Large intestine (tissue), 3 donors: ENCODE measurements at regions not wholly inside any gene's neighbourhood (a gene's known extent, or its start where the extent isn't known, plus 50 kb on each side); places are given as distances from the start of the nearest gene placed in this dataset.

Experiments used
- DNase-seq, 2 donors: peaks; one replicate each; pipeline versions ENCODE4 v3.0.0 to v3.0.0-alpha.2; 2013
- H3K27ac ChIP-seq: one replicate; pipeline ENCODE4 v1.5.1; 2013; ENCODE audit warnings: low read length
- H3K27me3 ChIP-seq: 2 replicates; pipeline ENCODE4 v1.6.1; 2013; ENCODE audit warnings: low read length; ENCODE audit not compliant: control insufficient read depth, insufficient read depth
- H3K36me3 ChIP-seq: 2 replicates; pipeline ENCODE4 v1.6.1; 2013; ENCODE audit warnings: low read length; ENCODE audit not compliant: control insufficient read depth, insufficient read depth
- H3K4me1 ChIP-seq: one replicate; pipeline ENCODE4 v1.6.1; 2013; ENCODE audit warnings: low read length; ENCODE audit not compliant: control insufficient read depth, insufficient read depth
- H3K4me3 ChIP-seq: one replicate; pipeline ENCODE4 v1.5.1; 2013; ENCODE audit warnings: low read length
- H3K9me3 ChIP-seq: one replicate; pipeline ENCODE4 v1.6.1; 2013; ENCODE audit warnings: mild to moderate bottlenecking, low read depth, low read length, moderate library complexity; ENCODE audit not compliant: control insufficient read depth
- WGBS: methylation state at CpG from one replicate; pipeline ENCODE4 v1.1.5; 2013; ENCODE audit warnings: low lambda C conversion rate; ENCODE audit not compliant: insufficient coverage; 5-methylcytosine and 5-hydroxymethylcytosine counted together

DNA sequence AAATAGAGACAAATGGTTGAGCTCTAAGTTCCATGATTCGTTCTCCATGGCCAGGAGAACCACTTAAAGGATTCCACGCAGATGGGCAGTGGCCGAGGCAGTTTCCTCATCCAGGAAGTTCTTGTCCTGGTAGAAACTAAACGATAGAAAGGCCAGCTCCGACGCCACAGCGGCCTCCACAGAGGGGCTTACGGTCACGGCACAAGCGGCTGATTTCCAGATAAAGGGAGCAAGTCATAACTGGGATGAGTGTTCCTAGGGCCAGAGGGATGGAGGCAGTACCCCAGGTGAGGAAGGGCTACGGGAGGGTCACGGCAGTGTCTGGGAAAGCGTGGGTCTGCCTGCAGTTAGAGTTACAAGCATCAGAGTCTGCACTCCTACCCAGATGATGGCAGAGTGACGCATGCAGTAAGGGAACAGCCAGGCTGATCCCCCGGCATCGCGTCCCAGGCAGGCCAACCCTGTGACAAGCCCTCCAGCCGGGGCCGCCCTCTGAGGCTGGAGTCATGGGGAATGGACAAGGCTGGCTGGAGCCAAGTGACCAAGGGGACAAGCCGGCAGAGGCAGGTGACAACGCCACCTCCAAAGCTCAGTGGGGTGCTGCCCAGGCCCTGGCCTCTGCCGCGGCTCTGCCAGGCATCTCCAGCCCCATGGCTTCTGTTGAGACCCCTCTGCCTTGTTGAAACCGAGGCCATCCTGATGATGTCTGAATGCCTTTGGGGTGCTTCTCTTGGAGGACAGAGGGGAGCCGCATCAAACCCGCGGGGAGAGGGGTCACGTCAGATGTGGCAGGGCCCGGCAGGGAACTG, 475.1 kb downstream of the BRD1 start:
- WGBS, result no CpG with 5 or more reads among the region's 29 CpGs
- Histone ChIP-seq H3K27ac (no peak overlapping the region), H3K27me3 (no peaks in the 10 kb centered on the region), H3K36me3 (no peaks in the 10 kb centered on the region), H3K4me1 (no peaks in the 10 kb centered on the region), H3K9me3 (no peaks in the 10 kb centered on the region), H3K4me3 (no peak overlapping the region)
- DNase-seq, result no peak

DNA sequence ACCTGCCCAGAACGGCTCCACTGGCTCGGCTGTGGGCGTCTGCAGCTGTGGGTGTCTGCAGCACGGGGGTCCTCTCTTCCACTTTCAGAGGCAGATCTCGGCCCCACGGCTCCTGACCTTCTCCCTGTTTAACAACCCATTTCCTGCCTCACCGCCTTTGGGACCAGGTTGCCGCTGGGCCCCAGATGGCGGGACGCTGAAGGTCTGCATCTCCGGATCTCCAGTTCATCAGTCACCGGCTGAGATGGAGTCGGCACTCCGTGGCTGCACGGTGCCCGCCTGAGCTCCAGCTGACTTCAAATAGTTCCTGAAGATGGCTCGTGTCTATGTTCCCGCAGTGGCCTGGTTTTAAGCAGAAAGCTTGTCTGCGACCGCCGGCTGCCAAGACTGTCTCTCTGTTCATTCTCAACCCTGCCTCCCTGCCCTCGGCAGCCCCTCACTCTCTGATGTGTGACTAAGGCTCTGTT, 475.9 kb downstream of the BRD1 start:
- no peaks in the 10 kb centered on the region for H3K9me3 ChIP-seq
- H3K4me3 ChIP-seq, result no peak overlapping the region
- WGBS, result no CpG with 5 or more reads among the region's 22 CpGs
- no peaks in the 10 kb centered on the region for H3K36me3 ChIP-seq
- H3K27ac ChIP-seq, result no peak overlapping the region
- DNase-seq, result no peak
- no peaks in the 10 kb centered on the region for H3K27me3 ChIP-seq
- H3K4me1 ChIP-seq, result no peaks in the 10 kb centered on the region

DNA sequence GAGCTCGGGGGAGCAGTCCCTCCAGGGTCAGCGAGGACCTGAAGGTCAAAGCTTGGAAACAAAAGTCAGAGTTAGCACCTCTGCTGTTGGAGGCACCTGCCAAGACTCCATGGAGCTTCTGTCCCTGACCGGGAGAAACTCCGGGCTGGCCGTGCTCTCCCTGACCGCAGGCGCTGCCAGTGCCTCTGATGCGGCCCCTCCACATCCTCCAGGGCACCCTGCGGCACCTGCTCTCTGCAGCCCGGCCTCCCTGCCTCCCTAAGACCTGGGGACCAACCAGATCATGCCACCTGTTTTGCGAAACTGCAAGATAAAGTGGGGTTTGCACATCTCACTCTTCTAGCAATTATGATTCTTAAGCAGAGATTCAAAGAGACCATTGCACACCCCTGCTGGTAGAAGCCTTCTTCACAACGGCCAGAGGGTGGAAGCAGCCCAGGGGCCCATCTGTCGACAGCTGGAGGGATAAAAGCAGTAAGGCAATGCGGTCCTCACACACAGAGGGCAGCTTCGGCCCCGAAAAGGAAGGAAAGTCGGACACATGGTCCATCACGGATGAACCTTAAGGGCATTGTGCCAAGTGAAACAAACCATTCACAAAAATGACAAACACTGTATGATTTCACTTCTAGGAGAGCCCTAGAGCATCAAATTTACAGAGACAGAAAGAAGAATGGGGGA, 477.1 kb downstream of the BRD1 start:
- no peaks in the 10 kb centered on the region for H3K27me3 ChIP-seq
- no peaks in the 10 kb centered on the region for H3K9me3 ChIP-seq
- no peaks in the 10 kb centered on the region for H3K4me1 ChIP-seq
- DNase-seq, result no peak
- WGBS, result 79% methylated on average over 4 of the region's 18 CpGs
- no peaks in the 10 kb centered on the region for H3K36me3 ChIP-seq
- no peak overlapping the region for H3K4me3 ChIP-seq
- no peak overlapping the region for H3K27ac ChIP-seq

DNA sequence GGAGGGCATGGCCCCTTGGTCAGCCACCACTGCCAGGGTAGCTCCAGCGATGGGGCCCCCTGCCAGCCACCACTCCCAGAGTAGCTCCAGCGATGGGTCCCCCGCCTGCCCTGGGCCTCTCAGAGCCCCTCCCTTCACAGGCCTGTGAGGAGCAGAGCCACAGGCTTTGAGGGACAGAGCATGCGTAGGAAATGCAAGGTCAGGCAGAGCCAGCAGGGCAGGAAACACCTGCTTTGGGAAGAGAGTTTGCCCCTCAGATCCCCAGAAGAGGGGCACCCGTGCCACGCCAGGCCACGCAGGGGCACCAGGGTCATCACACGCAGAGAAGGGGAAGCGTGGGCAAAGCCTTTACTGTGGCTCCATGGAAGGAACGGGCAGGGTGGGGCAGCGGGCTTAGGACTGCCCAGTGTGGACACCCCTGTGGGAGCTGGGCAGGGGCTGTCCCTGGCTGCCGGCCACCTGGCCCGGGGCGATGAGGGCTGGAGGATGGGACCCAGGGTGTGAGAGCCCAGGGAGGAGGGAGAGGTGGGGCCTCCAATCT, 477.8 kb downstream of the BRD1 start:
- no CpG with 5 or more reads among the region's 14 CpGs for WGBS

DNA sequence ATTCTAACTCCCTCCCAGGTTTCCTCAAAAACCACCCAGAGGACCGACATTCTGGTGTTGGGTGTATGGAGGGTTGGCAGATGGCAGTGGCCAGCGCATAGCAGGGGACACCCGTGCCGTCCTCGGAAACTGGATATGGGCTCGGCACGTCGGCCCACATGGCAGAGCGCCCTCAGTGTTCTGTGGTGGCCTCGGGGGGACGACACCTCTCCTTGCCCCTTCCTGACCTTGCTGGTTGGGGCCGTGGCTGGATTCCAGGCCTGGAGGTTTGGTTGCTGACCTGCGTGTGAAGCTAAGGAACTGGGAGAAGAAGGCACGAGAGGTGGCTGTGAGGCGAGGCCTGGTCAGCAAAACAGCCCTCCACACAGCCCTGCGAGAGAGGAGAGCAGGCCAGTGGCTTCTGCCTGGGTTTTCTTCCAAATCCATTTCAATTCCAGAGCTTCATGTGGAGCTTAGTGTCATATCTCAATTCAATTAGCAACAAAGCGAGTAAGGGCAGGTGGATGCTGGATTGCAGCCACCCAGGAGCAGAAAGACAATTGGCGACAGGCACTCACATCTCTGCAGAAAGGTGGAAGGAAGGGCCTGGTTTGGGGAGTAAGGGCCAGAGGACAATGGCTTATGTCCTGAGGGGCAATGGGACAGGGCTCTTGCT, 478.4 kb downstream of the BRD1 start:
- H3K27me3 ChIP-seq, result no peaks in the 10 kb centered on the region
- no peaks in the 10 kb centered on the region for H3K9me3 ChIP-seq
- no peaks in the 10 kb centered on the region for H3K36me3 ChIP-seq
- no peak overlapping the region for H3K27ac ChIP-seq
- no peak for DNase-seq
- H3K4me1 ChIP-seq, result no peaks in the 10 kb centered on the region
- no peak overlapping the region for H3K4me3 ChIP-seq
- no CpG with 5 or more reads among the region's 18 CpGs for WGBS

More for the DNA sequence above, 477.8 kb downstream of the BRD1 start:
- DNase-seq, result no peak
- Histone ChIP-seq H3K36me3 (no peaks in the 10 kb centered on the region), H3K9me3 (no peaks in the 10 kb centered on the region), H3K27ac (no peak overlapping the region), H3K4me1 (no peaks in the 10 kb centered on the region), H3K4me3 (no peak overlapping the region), H3K27me3 (no peaks in the 10 kb centered on the region)

DNA sequence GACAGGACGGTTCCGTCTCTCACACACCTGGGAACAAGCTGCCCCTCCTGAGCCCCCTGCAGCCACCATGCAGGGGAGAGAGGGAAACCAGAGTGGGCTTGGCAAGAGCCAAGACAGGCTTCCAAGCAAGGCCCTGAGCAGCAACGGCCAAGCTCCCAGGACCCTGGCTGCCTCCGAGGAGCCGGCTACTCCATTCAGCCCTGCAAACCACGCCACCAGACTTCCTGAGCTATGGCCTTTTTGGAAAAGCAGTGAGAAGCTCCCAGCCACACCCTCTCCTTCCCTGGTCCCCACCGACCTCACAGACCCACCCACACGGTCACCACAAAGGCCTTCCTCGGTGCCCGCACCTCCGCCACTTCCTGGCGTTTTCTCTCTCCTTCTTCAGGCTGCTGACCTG, 479.0 kb downstream of the BRD1 start:
- Histone ChIP-seq H3K27me3 (no peaks in the 10 kb centered on the region), H3K36me3 (no peaks in the 10 kb centered on the region), H3K4me1 (no peaks in the 10 kb centered on the region), H3K9me3 (no peaks in the 10 kb centered on the region), H3K27ac (no peak overlapping the region), H3K4me3 (no peak overlapping the region)
- DNase-seq, result no peak
- no CpG with 5 or more reads among the region's 12 CpGs for WGBS

DNA sequence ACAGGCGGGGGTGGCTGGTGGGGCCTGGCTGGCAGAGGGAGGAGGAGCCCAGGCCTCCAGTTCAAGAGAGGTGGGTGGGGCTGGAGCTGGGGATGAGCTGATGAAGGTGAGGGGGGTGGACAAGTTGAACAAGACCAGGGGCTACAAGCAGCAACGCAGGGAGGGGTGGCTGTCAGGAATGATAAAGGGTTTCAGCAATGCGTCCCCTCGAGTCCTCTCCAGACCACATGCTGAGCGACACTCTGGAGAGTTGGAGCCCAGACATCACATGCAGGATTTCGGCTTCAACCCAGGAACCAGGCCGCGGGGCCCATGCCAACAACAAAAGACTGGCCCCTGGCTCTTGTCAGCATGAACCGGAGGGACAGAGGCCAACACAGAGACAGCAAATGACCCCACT, 480.3 kb downstream of the BRD1 start:
- Histone ChIP-seq H3K4me3 (no peak overlapping the region), H3K4me1 (no peaks in the 10 kb centered on the region), H3K27ac (no peak overlapping the region), H3K9me3 (no peaks in the 10 kb centered on the region), H3K36me3 (no peaks in the 10 kb centered on the region), H3K27me3 (no peaks in the 10 kb centered on the region)
- no peak for DNase-seq
- no CpG with 5 or more reads among the region's 9 CpGs for WGBS

DNA sequence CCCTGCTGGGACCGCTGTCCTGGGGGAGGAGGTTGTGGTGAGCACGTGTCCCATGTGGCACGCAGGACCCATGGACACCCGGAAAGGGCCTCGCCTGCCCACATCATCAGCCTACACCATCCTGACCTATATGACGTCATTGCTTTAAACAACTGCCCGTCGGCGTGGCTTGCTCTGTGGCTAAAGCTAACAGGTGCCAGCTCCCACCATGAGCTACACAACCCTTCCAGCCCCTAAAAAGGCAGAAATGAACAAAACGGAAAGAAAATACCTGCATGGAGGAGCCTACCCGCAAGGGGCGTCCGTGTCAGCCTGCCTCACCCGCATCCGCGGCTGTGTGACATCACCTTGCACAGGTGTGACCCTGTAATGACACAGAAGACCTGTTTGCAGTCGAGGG, 481.8 kb downstream of the BRD1 start:
- no CpG with 5 or more reads among the region's 17 CpGs for WGBS
- no peak overlapping the region for H3K4me3 ChIP-seq
- no peaks in the 10 kb centered on the region for H3K27me3 ChIP-seq
- H3K36me3 ChIP-seq, result no peaks in the 10 kb centered on the region
- H3K9me3 ChIP-seq, result no peaks in the 10 kb centered on the region
- H3K4me1 ChIP-seq, result no peaks in the 10 kb centered on the region
- no peak overlapping the region for H3K27ac ChIP-seq
- no peak for DNase-seq

DNA sequence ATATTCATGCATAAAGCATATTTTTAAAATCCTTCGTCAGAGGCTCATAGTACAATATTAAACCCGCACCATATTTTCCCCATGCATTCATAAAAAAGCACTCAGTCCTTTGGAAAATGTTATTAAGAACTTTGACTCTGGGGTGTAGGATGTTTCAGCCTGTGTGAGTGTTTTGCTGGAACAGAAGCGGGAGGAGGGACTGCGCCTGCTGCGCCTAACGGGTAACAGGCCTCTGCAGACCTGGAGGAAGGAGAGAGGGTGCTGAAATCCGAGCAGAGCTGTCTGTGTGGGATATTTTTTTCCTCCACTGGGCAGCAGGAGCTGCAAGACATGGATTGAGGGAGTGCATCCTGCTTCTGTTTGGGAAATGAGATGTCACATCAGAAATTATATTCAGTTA, 483.0 kb downstream of the BRD1 start:
- no peak for DNase-seq
- WGBS, result no CpG with 5 or more reads among the region's 7 CpGs

DNA sequence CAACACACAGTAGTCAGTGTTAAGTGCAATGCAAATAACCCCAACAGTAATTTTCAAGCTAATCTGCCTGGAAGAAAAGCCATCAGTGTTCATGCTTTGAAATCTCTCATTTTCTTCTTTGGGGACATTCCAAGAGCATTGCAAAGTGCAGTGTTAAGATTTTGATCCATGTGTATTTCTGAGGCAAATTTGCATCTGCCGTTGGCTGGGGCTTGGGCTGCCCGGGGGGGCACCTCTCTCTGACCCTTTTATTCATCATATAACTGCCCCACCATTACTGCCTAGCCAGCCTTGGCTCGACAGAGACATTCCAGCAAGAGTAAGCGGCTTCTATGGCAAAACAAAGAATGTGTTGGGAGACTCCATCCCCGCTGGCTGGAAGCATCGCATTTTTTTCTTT, 483.5 kb downstream of the BRD1 start:
- H3K4me1 ChIP-seq, result no peaks in the 10 kb centered on the region
- H3K27me3 ChIP-seq, result no peaks in the 10 kb centered on the region
- no peaks in the 10 kb centered on the region for H3K36me3 ChIP-seq
- WGBS, result no CpG with 5 or more reads among the region's 6 CpGs
- no peak overlapping the region for H3K27ac ChIP-seq
- H3K9me3 ChIP-seq, result no peaks in the 10 kb centered on the region
- no peak for DNase-seq
- no peak overlapping the region for H3K4me3 ChIP-seq

More for the DNA sequence above, 483.0 kb downstream of the BRD1 start:
- Histone ChIP-seq H3K4me3 (no peak overlapping the region), H3K9me3 (no peaks in the 10 kb centered on the region), H3K27me3 (no peaks in the 10 kb centered on the region), H3K27ac (no peak overlapping the region), H3K4me1 (no peaks in the 10 kb centered on the region), H3K36me3 (no peaks in the 10 kb centered on the region)
